Activated T-cell treated with anti-CD3 and anti-CD28 coated beads, Interleukin-2, amount 50 U/mL, for 1 hour (primary cell): ENCODE measurements at regions not wholly inside any gene's neighbourhood (a gene's known extent, or its start where the extent isn't known, plus 50 kb on each side); places are given as distances from the start of the nearest gene placed in this dataset.

Experiments
- DNase-seq: peaks from one replicate; pipeline ENCODE4 v3.0.0-alpha.2; 2020

- DNase-seq = no peak
Observed at GRCh38 chr14:99117671-99118045, 154.3 kb downstream of the BCL11B start.

GRCh38 chr14:99118046-99118721 is 153.8 kb downstream of the BCL11B start:
- DNase-seq = peak; percentile 29

- DNase-seq = no peak
Observed at GRCh38 chr14:99118946-99119345, 153.1 kb downstream of the BCL11B start.
